HG02938 (cell line): ENCODE measurements at regions not wholly inside any gene's neighbourhood (a gene's known extent, or its start where the extent isn't known, plus 50 kb on each side); places are given as distances from the start of the nearest gene placed in this dataset.
"Not testable (repeated sequence)": the region's sequence is repeated elsewhere in the genome, so short reads cannot be mapped to it uniquely, and the experiment has no call there.

Experiments
- ATAC-seq: cut with Tn5 transposase; IDR thresholded peaks from one replicate; pipeline ENCODE4 v1.9.1; 2021; ENCODE audit warnings: mild to moderate bottlenecking, moderate library complexity; ENCODE audit not compliant: unreplicated experiment

DNA sequence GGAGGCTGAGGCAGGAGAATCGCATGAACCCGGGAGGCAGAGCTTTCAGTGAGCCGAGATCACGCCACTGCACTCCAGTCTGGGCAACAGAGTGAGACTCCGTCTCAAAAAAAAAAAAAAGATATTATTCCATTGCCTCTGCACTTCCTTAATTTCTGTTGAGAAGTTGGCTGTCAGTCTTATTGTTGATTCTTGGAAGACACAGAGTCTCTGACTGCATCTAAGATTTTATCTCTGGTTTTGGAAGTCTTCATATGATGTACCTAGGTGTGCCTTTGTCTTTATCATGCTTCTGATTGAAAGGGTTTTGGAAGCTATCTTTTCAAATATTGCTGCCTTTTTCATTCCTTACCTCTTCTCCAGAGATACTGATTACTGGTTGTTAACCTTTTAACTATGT is 160.4 kb downstream of the NPIPB11 start:
- ATAC-seq: not testable (repeated sequence)

- ATAC-seq: no peak
Measured at GRCh38 chr16:29237971-29238370, 168.5 kb downstream of the NPIPB11 start.

GRCh38 chr16:29237495-29237894 is 169.0 kb downstream of the NPIPB11 start:
- not testable (repeated sequence) for ATAC-seq

GRCh38 chr16:29237023-29237422 is 169.5 kb downstream of the NPIPB11 start:
- not testable (repeated sequence) for ATAC-seq

DNA sequence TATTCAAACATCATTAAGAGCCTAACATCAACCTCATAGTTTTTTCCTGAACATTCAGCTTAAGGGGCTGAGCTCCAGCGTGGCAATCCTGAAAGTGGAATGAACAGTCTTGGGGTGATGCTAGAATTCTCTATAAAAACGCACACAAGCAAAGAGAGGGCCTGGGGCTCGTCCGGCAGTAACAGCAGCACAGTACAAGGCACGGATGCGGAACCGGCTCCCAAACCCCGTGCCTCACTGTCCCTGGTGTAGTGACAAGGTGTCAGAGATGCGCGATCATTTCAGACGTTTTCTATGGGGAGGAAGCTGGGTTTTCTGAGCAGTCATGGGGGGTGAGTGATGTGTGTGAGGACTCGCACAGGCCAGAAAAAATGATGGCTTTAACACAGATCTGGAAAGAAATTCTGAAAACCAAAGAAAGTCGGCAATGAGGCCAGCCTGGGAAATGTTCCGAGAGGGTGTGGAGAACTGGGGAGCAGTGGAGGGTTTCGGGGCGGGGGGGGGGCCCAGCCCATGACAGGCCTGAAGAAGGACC is 170.6 kb downstream of the NPIPB11 start:
- not testable (repeated sequence) for ATAC-seq

DNA sequence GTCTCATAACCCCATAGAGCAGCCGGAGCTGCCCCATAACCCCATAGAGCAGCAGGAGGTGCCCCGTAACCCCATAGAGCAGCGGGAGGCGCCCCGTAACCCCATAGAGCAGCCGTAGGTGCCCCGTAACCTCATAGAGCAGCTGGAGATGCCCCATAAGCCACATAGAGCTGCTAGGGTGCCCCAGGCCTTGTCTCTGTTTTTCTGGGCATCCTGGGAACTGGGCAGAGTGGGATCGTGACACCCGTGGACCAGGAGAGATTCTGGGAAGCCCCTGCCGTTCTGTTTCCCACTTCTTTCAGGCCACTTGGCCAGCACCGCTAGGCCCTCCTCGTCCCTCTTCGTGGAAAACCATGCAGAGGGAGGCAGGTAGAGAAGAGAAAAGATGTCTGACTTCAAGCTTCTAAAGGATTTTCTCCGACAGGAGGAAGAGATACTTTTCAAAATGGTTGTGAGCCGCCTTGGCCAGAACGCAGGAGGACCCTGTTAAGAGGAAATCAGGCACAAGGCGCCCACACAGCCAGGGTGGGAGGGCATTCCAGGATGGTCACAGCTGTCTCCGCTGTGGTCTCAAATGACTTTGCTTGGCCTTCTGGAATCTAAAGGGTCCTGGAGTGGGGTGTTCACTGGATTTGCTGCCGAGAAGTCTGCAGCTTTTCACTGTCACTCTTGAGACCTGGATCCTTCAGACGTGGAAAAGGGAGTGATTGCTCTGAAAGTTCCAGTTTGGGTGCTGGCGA is 171.8 kb downstream of the NPIPB11 start:
- not testable (repeated sequence) for ATAC-seq

- ATAC-seq: not testable (repeated sequence)
Measured at GRCh38 chr16:29233705-29234404, 172.7 kb downstream of the NPIPB11 start.

- ATAC-seq: no peak
Measured at GRCh38 chr16:29232811-29233704, 173.5 kb downstream of the NPIPB11 start.

GRCh38 chr16:29232160-29232705 is 174.3 kb downstream of the NPIPB11 start:
- ATAC-seq: not testable (repeated sequence)

GRCh38 chr16:29231244-29231643 is 175.3 kb downstream of the NPIPB11 start:
- no peak for ATAC-seq

DNA sequence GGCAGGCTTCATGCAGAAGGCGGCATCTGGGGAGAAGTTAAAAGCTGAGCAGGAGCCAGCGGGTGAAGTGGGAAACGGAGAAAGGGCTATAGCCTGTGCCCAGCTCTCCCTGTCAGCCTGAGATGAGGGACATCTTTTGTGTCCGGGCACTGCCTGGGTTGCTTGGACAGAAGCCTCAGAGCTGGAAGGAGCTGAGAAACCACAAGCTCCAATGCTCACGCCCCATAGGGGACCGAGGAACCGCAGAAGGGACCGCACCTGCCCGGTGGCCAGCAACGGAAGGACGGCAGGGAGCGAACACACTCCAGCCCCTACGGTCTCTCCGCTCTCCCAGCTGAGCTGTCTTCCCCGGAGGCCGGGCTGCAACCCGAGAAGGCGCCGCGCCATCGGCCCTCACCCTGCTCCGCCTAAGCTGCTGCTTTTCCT is 175.8 kb downstream of the NPIPB11 start:
- no peak for ATAC-seq

- ATAC-seq: not testable (repeated sequence)
Measured at GRCh38 chr16:29230006-29230668, 176.4 kb downstream of the NPIPB11 start.

GRCh38 chr16:29229616-29230005 is 176.9 kb downstream of the NPIPB11 start:
- not testable (repeated sequence) for ATAC-seq

GRCh38 chr16:29228664-29229611 is 177.6 kb downstream of the NPIPB11 start:
- ATAC-seq: not testable (repeated sequence)

- ATAC-seq: not testable (repeated sequence)
Measured at GRCh38 chr16:29227751-29228663, 178.5 kb downstream of the NPIPB11 start.

- ATAC-seq: no peak
Measured at GRCh38 chr16:29226782-29227181, 179.7 kb downstream of the NPIPB11 start.

- not testable (repeated sequence) for ATAC-seq
Measured at GRCh38 chr16:29224675-29225074, 181.8 kb downstream of the NPIPB11 start.

DNA sequence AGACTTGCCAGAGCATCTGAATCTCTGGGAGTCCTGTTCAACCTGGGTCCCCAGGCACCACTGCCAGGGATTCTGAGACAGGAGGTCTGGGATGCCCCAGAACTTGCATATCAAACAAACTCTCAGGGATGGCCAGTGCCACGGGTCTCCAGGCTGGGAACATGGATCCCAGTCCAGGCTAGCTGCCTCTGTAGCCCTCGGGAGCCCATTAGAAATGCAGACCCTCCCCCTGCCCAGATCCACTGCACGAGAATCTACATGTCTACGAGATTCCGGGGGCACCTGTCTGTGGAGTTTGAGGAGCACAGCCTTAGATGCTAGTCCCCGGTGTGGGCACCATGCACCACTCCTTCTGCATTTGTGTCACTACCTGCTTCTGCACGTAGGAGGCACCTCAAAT is 183.9 kb downstream of the NPIPB11 start:
- not testable (repeated sequence) for ATAC-seq
